Upper lobe of right lung (tissue), 1 donor: ENCODE measurements at regions not wholly inside any gene's neighbourhood (a gene's known extent, or its start where the extent isn't known, plus 50 kb on each side); places are given as distances from the start of the nearest gene placed in this dataset.

ENCODE experiments used
- ATAC-seq: fragments of 200-7000 bp; cut with Tn5 transposase; one replicate; pipeline ENCODE4 v1.9.1; 2020; ENCODE audit warnings: mild to moderate bottlenecking, moderate library complexity
- DNase-seq: peaks from one replicate; pipeline ENCODE4 v3.0.0-alpha.2; 2020
- H3K27ac ChIP-seq: fragments of 200-600 bp; one replicate; pipeline ENCODE4 v1.8.0; 2022
- H3K27me3 ChIP-seq: fragments of 200-600 bp; one replicate; pipeline ENCODE4 v1.8.0; 2022; ENCODE audit warnings: mild to moderate bottlenecking
- H3K36me3 ChIP-seq: fragments of 200-600 bp; one replicate; pipeline ENCODE4 v1.8.0; 2022
- H3K4me1 ChIP-seq: fragments of 200-600 bp; one replicate; pipeline ENCODE4 v1.8.0; 2022
- H3K4me3 ChIP-seq: fragments of 200-600 bp; one replicate; pipeline ENCODE4 v1.8.0; 2022; ENCODE audit warnings: mild to moderate bottlenecking
- H3K9me3 ChIP-seq: fragments of 200-600 bp; one replicate; pipeline ENCODE4 v1.8.0; 2022
- intact Hi-C: fragments of 100-400 bp; cut with DNase I; formaldehyde crosslinking; loops from one replicate; pipeline ENCODE4 v1.11.0; 2022
- TF ChIP-seq, protein P1 (sequence below): fragments of 200-600 bp; IDR thresholded peaks from one replicate; pipeline ENCODE4 v1.8.0; 2022; ENCODE audit warnings: antibody characterized with exemption
- donor health status: DM: no; HTN: yes; CAD: no; lungs with severe emphysema.

DNA sequence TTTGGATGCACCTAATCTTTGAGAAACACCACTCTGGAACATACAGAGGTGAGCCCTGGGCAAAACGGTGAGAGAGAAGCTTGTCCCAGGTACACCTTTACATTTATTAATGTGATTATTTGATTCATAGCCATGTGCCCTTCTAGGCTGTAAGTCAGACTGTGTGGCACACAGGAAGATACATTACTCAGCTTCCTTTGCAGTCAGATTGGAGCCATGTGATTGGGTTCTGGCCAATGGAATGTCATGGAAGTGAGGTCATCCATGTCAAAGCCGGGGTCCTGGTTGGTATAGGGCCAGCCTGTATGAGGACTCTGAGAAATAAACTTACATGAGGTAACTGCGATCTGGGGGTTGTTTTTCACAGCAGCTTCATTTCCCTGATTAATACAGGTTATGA is 106.8 kb upstream of the CD180 start:
- H3K27ac ChIP-seq: no peak overlapping the region
- H3K4me3 ChIP-seq: no peak overlapping the region
- H3K9me3 ChIP-seq: no peaks in the 10 kb centered on the region
- intact Hi-C loops: no loop called here
- DNase-seq (no peak), ATAC-seq (no peak)
- peaks cover 25% of the 10 kb centered on the region for H3K4me1 ChIP-seq
- H3K27me3 ChIP-seq: no peaks in the 10 kb centered on the region
- TF ChIP-seq, protein P1, sequence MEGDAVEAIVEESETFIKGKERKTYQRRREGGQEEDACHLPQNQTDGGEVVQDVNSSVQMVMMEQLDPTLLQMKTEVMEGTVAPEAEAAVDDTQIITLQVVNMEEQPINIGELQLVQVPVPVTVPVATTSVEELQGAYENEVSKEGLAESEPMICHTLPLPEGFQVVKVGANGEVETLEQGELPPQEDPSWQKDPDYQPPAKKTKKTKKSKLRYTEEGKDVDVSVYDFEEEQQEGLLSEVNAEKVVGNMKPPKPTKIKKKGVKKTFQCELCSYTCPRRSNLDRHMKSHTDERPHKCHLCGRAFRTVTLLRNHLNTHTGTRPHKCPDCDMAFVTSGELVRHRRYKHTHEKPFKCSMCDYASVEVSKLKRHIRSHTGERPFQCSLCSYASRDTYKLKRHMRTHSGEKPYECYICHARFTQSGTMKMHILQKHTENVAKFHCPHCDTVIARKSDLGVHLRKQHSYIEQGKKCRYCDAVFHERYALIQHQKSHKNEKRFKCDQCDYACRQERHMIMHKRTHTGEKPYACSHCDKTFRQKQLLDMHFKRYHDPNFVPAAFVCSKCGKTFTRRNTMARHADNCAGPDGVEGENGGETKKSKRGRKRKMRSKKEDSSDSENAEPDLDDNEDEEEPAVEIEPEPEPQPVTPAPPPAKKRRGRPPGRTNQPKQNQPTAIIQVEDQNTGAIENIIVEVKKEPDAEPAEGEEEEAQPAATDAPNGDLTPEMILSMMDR: no peak
- no peaks in the 10 kb centered on the region for H3K36me3 ChIP-seq

DNA sequence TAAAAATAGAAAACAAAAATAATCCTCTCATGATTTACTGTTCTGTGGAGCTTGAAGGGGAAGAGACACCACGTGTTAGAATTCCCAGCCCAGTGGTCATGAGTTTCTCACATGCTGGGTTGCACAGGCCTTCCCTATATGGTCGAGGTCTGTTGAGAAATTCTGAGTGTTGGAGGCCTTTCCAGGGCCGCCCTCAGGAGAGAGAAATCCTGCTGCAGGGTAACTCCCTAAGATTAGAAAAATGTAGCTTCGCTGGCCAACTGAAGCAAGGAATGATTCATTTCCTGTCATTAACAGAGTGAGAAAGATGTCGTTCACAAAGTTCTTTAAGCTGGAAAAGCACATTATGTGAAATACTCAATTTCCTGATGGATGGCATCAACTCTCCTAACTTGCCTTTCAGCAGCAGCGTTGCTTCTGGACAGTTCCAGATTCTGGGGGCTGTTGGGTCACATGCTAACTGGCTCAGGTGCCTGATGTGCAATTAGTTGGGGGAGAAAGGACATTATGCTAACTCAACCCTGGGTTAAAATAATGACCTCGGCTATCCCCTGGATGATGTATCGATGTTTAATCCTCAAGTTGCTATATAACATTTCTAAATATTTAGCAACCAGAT is 104.8 kb upstream of the CD180 start:
- TF ChIP-seq, protein P1: no peak
- no peak for DNase-seq
- Histone ChIP-seq H3K4me3 (no peak overlapping the region), H3K9me3 (no peaks in the 10 kb centered on the region), H3K27me3 (no peaks in the 10 kb centered on the region), H3K36me3 (no peaks in the 10 kb centered on the region), H3K27ac (peak overlapping the region; percentile 65), H3K4me1 (peaks cover 25% of the 10 kb centered on the region)
- intact Hi-C loops: no loop called here
- ATAC-seq: peak; percentile 85

DNA sequence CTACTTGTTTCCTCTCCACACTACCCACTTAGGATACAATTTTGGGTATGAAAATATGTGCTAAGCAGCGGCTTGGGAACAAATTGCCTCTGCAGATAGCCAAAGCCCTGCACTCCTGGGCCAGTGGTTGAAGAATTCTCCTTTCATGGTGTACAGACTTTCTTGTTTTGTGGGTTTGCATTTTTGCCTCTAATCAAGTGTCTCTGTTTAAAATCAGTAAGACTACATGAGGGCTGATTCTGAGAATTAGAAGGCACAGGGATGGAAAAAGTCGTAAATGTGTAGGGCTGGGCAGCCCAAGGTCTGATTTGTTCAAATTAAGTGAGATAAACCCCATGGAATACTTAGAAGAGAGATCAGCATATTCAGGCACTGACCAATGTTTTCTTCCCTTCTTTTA is 103.7 kb upstream of the CD180 start:
- Histone ChIP-seq H3K27ac (peak overlapping the region; percentile 65), H3K36me3 (no peaks in the 10 kb centered on the region), H3K9me3 (no peaks in the 10 kb centered on the region), H3K4me3 (no peak overlapping the region), H3K27me3 (no peaks in the 10 kb centered on the region), H3K4me1 (peaks cover 18% of the 10 kb centered on the region)
- ATAC-seq: no peak
- intact Hi-C loops: no loop called here
- DNase-seq: no peak
- TF ChIP-seq, protein P1: no peak

DNA sequence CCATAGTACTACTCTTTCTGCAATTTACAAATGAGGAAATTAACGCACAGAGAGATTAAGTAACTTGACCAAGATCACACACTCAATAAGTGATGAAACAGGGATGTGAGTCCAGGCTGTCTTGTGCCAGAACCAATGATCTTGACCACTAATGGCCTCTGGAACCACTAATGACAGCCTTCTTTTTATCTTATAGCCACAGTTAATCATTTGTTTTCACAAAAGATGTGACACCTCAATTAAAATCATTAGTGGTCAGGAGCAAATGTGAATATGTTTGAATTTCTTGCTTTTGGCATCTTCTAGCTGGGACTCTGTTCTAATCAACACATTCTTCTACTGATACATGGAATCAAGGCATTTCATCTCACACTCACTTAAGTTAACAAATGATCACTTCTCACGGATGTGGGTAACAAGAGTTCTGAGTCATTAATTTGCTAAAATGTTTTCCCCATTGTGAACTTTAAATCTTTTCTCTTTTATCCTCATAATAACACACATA is 102.7 kb upstream of the CD180 start:
- DNase-seq: no peak

DNA sequence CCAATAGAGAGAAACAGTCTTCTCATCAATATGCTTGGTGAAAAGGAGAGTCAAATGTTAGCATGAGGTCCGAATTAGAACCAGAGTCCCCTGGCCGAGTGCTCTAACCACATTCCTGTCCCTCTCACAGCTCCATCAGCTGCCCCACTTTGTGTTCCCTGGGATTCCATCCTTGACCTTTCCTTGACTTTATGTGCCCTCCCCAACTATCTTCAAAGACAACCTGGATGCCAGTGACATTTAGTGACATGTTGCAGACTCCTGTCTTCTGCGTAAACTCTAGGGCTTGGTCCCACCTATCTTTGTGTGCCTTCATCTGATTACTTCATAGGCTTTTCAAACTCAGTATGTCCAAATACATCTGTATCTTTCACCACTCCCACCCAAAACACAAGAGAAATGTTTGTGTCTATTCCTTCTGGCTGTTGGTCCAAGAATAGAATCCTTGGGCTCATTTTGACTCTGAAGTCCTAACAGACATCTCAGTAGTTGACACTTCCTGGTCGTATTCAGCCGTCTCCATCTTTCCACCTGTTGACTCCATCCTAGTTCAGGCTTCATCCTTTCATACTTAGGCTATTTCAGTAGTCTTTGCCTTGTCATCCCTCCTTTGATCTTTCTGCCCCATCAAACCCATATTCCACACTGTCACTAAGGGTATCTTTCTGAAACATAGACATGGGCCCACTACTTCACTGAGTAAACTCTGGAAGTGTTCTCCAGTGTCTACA is 101.4 kb upstream of the CD180 start:
- Histone ChIP-seq H3K36me3 (no peaks in the 10 kb centered on the region), H3K27me3 (no peaks in the 10 kb centered on the region), H3K9me3 (no peaks in the 10 kb centered on the region), H3K4me1 (peaks cover 16% of the 10 kb centered on the region), H3K4me3 (no peak overlapping the region), H3K27ac (no peak overlapping the region)
- intact Hi-C loops: no loop called here
- no peak for ATAC-seq
- no peak for DNase-seq
- TF ChIP-seq, protein P1: no peak

More for the DNA sequence above, 102.7 kb upstream of the CD180 start:
- H3K9me3 ChIP-seq: no peaks in the 10 kb centered on the region
- H3K4me1 ChIP-seq: peaks cover 16% of the 10 kb centered on the region
- H3K36me3 ChIP-seq: no peaks in the 10 kb centered on the region
- peak; percentile 48 for ATAC-seq
- H3K27me3 ChIP-seq: no peaks in the 10 kb centered on the region
- TF ChIP-seq, protein P1: no peak
- H3K27ac ChIP-seq: no peak overlapping the region
- intact Hi-C loops: no loop called here
- no peak overlapping the region for H3K4me3 ChIP-seq
